ENCODE measurements at regions not wholly inside any gene's neighbourhood (a gene's known extent, or its start where the extent isn't known, plus 50 kb on each side); places are given as distances from the start of the nearest gene placed in this dataset.

GRCh38 chr10:4691776-4692175, 134.2 kb upstream of the AKR1E2 start:
- Mint-ChIP-seq H3K27ac (no peak overlapping the region), H3K9me3 (no peaks in the 10 kb centered on the region), H3K36me3 (ENCODE audit: low read depth) (no peaks in the 10 kb centered on the region), H3K4me1 (ENCODE audit: low read depth) (peaks cover 12% of the 10 kb centered on the region), H3K4me3 (no peak overlapping the region), H3K27me3 (no peaks in the 10 kb centered on the region)
- intact Hi-C loops (cut with micrococcal nuclease): no loop called here

DNA sequence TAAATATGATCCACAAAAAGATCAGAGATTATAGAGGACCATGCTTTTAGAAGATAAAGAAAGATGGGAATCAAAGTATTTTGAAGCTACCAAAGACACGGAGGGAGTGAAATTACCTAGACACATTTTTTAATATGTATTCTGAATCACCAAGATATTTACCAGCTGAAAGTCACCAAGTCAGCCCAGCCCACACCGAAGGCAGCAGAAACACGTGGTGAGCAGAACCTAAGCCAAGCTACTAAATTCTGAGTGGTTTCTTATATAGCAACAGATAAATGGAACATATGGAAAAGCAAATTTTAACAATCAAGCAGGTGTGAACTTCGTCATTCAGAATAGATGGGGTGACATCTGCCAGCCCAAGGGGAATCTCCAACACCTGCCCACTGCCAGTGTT, 134.7 kb upstream of the AKR1E2 start:
- Mint-ChIP-seq H3K27ac (no peak overlapping the region), H3K4me1 (ENCODE audit: low read depth) (peaks cover 12% of the 10 kb centered on the region), H3K27me3 (no peaks in the 10 kb centered on the region), H3K4me3 (no peak overlapping the region), H3K9me3 (no peaks in the 10 kb centered on the region), H3K36me3 (ENCODE audit: low read depth) (no peaks in the 10 kb centered on the region)
- intact Hi-C loops (cut with micrococcal nuclease): no loop called here

DNA sequence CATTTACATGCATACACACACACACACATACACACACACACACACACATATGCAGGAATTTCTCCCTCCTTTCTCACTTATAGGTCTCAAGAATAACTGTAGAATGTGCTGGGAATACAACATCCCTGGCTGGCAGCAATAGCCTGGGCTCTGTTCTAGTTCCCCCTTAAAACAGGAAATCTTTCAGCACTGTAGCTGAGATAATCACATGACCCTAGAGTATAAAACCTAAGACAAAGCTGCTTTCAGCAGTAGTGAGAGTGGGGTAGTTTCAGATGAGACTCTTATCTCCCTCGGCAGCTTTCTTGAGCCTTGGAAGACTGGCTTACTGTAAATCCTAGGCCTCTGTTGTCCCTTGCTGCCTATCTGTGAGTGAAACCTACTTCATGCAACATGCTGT, 137.4 kb upstream of the AKR1E2 start:
- H3K36me3 Mint-ChIP-seq (ENCODE audit: low read depth): no peaks in the 10 kb centered on the region
- no peak overlapping the region for H3K4me3 Mint-ChIP-seq
- intact Hi-C loops (cut with micrococcal nuclease): no loop called here

GRCh38 chr10:4688168-4688567, 137.8 kb upstream of the AKR1E2 start:
- H3K9me3 Mint-ChIP-seq: no peaks in the 10 kb centered on the region
- no peak overlapping the region for H3K4me3 Mint-ChIP-seq
- H3K27ac Mint-ChIP-seq: peak overlapping the region; percentile 41
- H3K36me3 Mint-ChIP-seq (ENCODE audit: low read depth): no peaks in the 10 kb centered on the region
- peaks cover 3% of the 10 kb centered on the region for H3K27me3 Mint-ChIP-seq
- H3K4me1 Mint-ChIP-seq (ENCODE audit: low read depth): peaks cover 18% of the 10 kb centered on the region
- intact Hi-C loops (cut with micrococcal nuclease): no loop called here

More for the DNA sequence above, 137.4 kb upstream of the AKR1E2 start:
- Mint-ChIP-seq H3K4me1 (ENCODE audit: low read depth) (peaks cover 18% of the 10 kb centered on the region), H3K27me3 (peaks cover 2% of the 10 kb centered on the region), H3K9me3 (no peaks in the 10 kb centered on the region), H3K27ac (peak overlapping the region; percentile 41)

GRCh38 chr10:4687397-4687796, 138.6 kb upstream of the AKR1E2 start:
- Mint-ChIP-seq H3K4me1 (ENCODE audit: low read depth) (peaks cover 18% of the 10 kb centered on the region), H3K9me3 (no peaks in the 10 kb centered on the region), H3K27me3 (peaks cover 3% of the 10 kb centered on the region), H3K36me3 (ENCODE audit: low read depth) (no peaks in the 10 kb centered on the region), H3K27ac (no peak overlapping the region), H3K4me3 (no peak overlapping the region)
- intact Hi-C loops (cut with micrococcal nuclease): no loop called here

GRCh38 chr10:4686644-4686996, 139.4 kb upstream of the AKR1E2 start:
- H3K27ac Mint-ChIP-seq: no peak overlapping the region
- intact Hi-C loops (cut with micrococcal nuclease): no loop called here

DNA sequence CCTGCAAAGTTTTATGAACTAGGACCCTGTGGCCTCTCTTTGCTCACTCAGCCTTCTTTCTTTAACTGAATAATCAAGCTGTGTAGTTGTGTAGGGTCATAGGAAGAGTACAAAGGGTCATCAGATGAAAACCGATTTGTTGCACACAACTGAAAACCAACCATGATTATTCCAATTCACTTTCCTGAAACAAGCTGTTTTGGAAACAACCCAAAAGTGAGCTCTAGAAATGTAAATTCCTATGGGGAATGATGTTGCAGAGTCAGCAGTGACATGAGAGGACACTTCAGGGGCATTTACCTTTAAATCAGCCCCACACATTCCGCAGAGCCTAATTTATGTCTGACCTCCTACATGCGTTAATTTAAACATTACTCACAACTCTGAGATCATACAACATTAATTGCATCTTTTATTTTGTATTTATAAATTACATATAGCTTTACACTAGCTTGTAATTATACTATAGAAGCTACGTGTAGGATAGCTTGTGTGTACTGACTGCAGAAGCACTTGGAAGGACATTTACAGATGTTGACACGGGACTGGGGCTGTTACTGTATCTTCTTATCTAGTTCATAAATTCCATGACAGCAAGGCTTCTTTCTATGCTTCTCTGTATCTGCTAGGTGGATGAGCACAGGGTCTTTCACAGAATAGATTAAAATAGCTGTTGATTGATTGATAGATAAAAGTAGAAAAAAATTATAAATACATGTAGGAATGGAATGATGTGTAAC, 139.9 kb upstream of the AKR1E2 start:
- intact Hi-C loops (cut with micrococcal nuclease): no loop called here
- peaks cover 3% of the 10 kb centered on the region for H3K27me3 Mint-ChIP-seq
- no peaks in the 10 kb centered on the region for H3K36me3 Mint-ChIP-seq (ENCODE audit: low read depth)
- peaks cover 18% of the 10 kb centered on the region for H3K4me1 Mint-ChIP-seq (ENCODE audit: low read depth)
- no peak overlapping the region for H3K4me3 Mint-ChIP-seq
- H3K27ac Mint-ChIP-seq: no peak overlapping the region
- H3K9me3 Mint-ChIP-seq: no peaks in the 10 kb centered on the region

More at GRCh38 chr10:4686644-4686996, 139.4 kb upstream of the AKR1E2 start:
- Mint-ChIP-seq H3K9me3 (no peaks in the 10 kb centered on the region), H3K4me1 (ENCODE audit: low read depth) (peaks cover 18% of the 10 kb centered on the region), H3K36me3 (ENCODE audit: low read depth) (no peaks in the 10 kb centered on the region), H3K27me3 (peaks cover 3% of the 10 kb centered on the region), H3K4me3 (no peak overlapping the region)

GRCh38 chr10:4685491-4685890, 140.5 kb upstream of the AKR1E2 start:
- no peak overlapping the region for H3K27ac Mint-ChIP-seq
- H3K27me3 Mint-ChIP-seq: peaks cover 3% of the 10 kb centered on the region
- peaks cover 18% of the 10 kb centered on the region for H3K4me1 Mint-ChIP-seq (ENCODE audit: low read depth)
- H3K9me3 Mint-ChIP-seq: no peaks in the 10 kb centered on the region
- H3K4me3 Mint-ChIP-seq: no peak overlapping the region
- no peaks in the 10 kb centered on the region for H3K36me3 Mint-ChIP-seq (ENCODE audit: low read depth)
- intact Hi-C loops (cut with micrococcal nuclease): no loop called here

GRCh38 chr10:4684434-4684833, 141.6 kb upstream of the AKR1E2 start:
- peaks cover 18% of the 10 kb centered on the region for H3K4me1 Mint-ChIP-seq (ENCODE audit: low read depth)

DNA sequence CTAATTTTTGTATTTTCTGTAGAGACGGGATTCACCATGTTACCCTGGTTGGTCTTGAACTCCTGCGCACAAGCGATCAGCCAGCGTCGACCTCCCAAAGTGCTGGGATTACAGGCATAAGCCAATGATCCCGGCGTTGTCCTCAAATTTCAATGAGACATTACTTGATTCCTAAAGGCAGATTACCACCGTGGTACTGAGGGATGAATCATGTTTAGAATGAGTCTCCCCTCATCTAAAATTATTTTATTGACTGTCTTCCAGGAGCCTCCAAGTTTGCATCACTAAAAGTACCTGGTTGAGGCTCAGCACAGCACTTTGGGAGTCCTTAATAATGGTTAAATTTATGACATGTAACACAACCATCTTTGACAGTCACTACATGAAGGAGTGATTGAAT, 142.2 kb upstream of the AKR1E2 start:
- Mint-ChIP-seq H3K4me1 (ENCODE audit: low read depth) (peaks cover 17% of the 10 kb centered on the region), H3K27me3 (peaks cover 3% of the 10 kb centered on the region), H3K36me3 (ENCODE audit: low read depth) (no peaks in the 10 kb centered on the region), H3K9me3 (no peaks in the 10 kb centered on the region), H3K4me3 (no peak overlapping the region), H3K27ac (no peak overlapping the region)
- intact Hi-C loops (cut with micrococcal nuclease): no loop called here

More at GRCh38 chr10:4684434-4684833, 141.6 kb upstream of the AKR1E2 start:
- Mint-ChIP-seq H3K27me3 (peaks cover 3% of the 10 kb centered on the region), H3K27ac (no peak overlapping the region), H3K9me3 (no peaks in the 10 kb centered on the region), H3K4me3 (no peak overlapping the region), H3K36me3 (ENCODE audit: low read depth) (no peaks in the 10 kb centered on the region)
- intact Hi-C loops (cut with micrococcal nuclease): no loop called here

- H3K27me3 Mint-ChIP-seq: peaks cover 3% of the 10 kb centered on the region
- no peak overlapping the region for H3K4me3 Mint-ChIP-seq
- H3K27ac Mint-ChIP-seq: no peak overlapping the region
- no peaks in the 10 kb centered on the region for H3K36me3 Mint-ChIP-seq (ENCODE audit: low read depth)
- no peaks in the 10 kb centered on the region for H3K9me3 Mint-ChIP-seq
- peaks cover 10% of the 10 kb centered on the region for H3K4me1 Mint-ChIP-seq (ENCODE audit: low read depth)
- intact Hi-C loops (cut with micrococcal nuclease): no loop called here
Measured at GRCh38 chr10:4683137-4683536, 142.9 kb upstream of the AKR1E2 start.

- no peaks in the 10 kb centered on the region for H3K9me3 Mint-ChIP-seq
- no peak overlapping the region for H3K4me3 Mint-ChIP-seq
- no peaks in the 10 kb centered on the region for H3K36me3 Mint-ChIP-seq (ENCODE audit: low read depth)
- H3K4me1 Mint-ChIP-seq (ENCODE audit: low read depth): no peaks in the 10 kb centered on the region
- H3K27ac Mint-ChIP-seq: no peak overlapping the region
- H3K27me3 Mint-ChIP-seq: peaks cover 9% of the 10 kb centered on the region
- intact Hi-C loops (cut with micrococcal nuclease): no loop called here
Measured at GRCh38 chr10:4678951-4679671, 146.9 kb upstream of the AKR1E2 start.

DNA sequence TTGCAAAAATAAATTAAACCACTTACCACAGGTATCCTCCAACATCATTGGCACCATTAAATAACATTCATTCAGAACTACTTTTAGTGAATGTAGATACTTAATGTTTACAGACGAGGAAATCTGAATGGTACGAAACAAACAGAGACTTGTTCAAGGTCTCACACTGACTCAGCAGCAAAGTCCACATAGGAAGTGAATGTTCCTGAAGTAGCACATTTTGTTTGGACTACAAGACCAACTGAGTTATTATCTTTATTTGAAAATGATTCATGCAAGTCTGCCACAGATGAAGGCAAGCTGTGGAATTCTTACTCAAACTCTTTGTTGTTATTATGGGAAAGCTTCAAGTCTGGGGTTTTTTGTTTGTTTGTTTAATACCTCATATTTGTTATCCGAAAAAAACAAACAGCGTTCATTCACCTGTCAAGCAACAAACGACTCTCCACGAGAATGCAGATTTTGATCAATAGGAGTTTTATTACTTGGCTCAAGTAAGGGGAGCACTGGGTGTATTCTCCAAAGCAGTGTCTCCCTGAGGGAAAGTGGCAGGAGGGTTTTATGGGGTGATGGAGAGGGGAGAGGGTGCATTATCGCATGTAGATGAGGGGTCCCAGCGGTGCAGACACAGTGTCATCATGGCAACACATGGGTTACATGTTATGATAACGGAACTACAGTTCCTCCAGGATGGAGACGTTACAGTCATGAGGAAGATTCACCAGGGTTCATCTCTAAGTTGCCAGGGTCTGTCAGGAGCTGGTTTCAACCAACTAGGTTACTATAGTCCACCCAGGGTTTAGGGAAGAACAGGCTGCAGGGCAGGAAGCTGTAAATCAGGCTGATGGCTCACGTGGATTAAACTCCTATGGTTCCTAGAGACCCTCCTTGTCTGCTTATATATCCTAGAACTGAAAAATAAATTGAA, 147.7 kb upstream of the AKR1E2 start:
- Mint-ChIP-seq H3K36me3 (ENCODE audit: low read depth) (no peaks in the 10 kb centered on the region), H3K27ac (no peak overlapping the region), H3K4me3 (no peak overlapping the region), H3K9me3 (no peaks in the 10 kb centered on the region), H3K4me1 (ENCODE audit: low read depth) (no peaks in the 10 kb centered on the region), H3K27me3 (peaks cover 6% of the 10 kb centered on the region)
- intact Hi-C loops (cut with micrococcal nuclease): no loop called here
